Testis (tissue), 2 donors: ENCODE measurements at regions not wholly inside any gene's neighbourhood (a gene's known extent, or its start where the extent isn't known, plus 50 kb on each side); places are given as distances from the start of the nearest gene placed in this dataset.
A peak's percentile ranks its signal among the peaks of the same experiment; 100 is the strongest.

ENCODE experiments used
- DNase-seq: peaks from one replicate; pipeline ENCODE4 v3.0.0-alpha.2; 2019
- H3K27ac ChIP-seq, 2 donors: fragments of 200-600 bp; sonication (generic); one replicate each; pipeline ENCODE4 v1.5.1; 2019
- H3K27me3 ChIP-seq: fragments of 200-600 bp; sonication (generic); one replicate; pipeline ENCODE4 v1.5.1; 2019
- H3K36me3 ChIP-seq: fragments of 200-600 bp; sonication (generic); one replicate; pipeline ENCODE4 v1.5.1; 2017; ENCODE audit warnings: low read depth; ENCODE audit errors: missing control alignments
- H3K4me1 ChIP-seq: fragments of 200-600 bp; sonication (generic); one replicate; pipeline ENCODE4 v1.5.1; 2019
- H3K4me3 ChIP-seq, 2 donors: fragments of 200-600 bp; sonication (generic); one replicate each; pipeline ENCODE4 v1.5.1; 2017 to 2019
- H3K9me3 ChIP-seq: fragments of 200-600 bp; sonication (generic); one replicate; pipeline ENCODE4 v1.5.1; 2017
- POLR2A ChIP-seq: fragments of 450-650 bp; IDR thresholded peaks from one replicate; pipeline ENCODE4 v1.6.1; 2017; ENCODE audit warnings: antibody characterized with exemption, mild to moderate bottlenecking, moderate library complexity
- WGBS, 2 donors: methylation state at CpG; one replicate each; pipeline ENCODE4 v1.1.5; 2018; 5-methylcytosine and 5-hydroxymethylcytosine counted together
- intact Hi-C: fragments of 100-400 bp; cut with DNase I; formaldehyde crosslinking; loops from one replicate; pipeline ENCODE4 v1.15.1; 2023; ENCODE audit warnings: low total_unique reads
- TF ChIP-seq, protein P1 (sequence below), 3 experiments: fragments of 450-650 bp in 2 of 3; fragments of 200-600 bp in 1 of 3; sonication (generic) in 1 of 3; IDR thresholded peaks; one replicate each; pipeline ENCODE4 v1.5.1; 2016 to 2019; ENCODE audit warnings: antibody characterized with exemption in 3 of 3, mild to moderate bottlenecking in 2 of 3, moderate library complexity in 1 of 3

DNA sequence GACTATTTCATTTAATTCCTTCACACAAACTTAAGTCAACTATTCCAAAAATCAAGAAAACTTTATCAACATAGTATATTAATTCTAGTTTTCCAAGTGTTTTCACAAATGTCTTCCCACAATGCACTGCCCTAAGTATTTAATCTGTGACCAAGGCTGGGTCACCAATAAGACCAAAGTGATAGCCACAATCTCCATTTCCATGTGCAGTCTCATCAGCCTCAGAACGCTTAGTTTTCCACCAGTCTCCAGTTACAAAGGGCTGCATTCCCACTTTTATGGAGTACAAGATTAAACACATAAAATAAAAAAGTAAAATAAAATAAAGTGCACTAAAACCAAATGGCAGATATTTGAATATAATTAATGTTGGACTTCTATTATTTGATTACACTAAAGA is 371.6 kb upstream of the CCNH start:
- Histone ChIP-seq H3K4me1 (no peaks in the 10 kb centered on the region), H3K27ac (no peak overlapping the region), H3K27me3 (no peaks in the 10 kb centered on the region), H3K36me3 (no peaks in the 10 kb centered on the region), H3K9me3 (no peaks in the 10 kb centered on the region), H3K4me3 (no peak overlapping the region)
- intact Hi-C loops, result loop anchor here (10.0 kb wide), 1 partner anchor 900 kb away; no protein-coding TSS in a partner anchor
- TF ChIP-seq POLR2A, result no peak
- TF ChIP-seq, protein P1, sequence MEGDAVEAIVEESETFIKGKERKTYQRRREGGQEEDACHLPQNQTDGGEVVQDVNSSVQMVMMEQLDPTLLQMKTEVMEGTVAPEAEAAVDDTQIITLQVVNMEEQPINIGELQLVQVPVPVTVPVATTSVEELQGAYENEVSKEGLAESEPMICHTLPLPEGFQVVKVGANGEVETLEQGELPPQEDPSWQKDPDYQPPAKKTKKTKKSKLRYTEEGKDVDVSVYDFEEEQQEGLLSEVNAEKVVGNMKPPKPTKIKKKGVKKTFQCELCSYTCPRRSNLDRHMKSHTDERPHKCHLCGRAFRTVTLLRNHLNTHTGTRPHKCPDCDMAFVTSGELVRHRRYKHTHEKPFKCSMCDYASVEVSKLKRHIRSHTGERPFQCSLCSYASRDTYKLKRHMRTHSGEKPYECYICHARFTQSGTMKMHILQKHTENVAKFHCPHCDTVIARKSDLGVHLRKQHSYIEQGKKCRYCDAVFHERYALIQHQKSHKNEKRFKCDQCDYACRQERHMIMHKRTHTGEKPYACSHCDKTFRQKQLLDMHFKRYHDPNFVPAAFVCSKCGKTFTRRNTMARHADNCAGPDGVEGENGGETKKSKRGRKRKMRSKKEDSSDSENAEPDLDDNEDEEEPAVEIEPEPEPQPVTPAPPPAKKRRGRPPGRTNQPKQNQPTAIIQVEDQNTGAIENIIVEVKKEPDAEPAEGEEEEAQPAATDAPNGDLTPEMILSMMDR (IDR thresholded peaks at IDR 0.05), result no peak
- 81 to 86% methylated on average over 1 of the region's 1 CpG for WGBS, 2 donors
- DNase-seq, result no peak

DNA sequence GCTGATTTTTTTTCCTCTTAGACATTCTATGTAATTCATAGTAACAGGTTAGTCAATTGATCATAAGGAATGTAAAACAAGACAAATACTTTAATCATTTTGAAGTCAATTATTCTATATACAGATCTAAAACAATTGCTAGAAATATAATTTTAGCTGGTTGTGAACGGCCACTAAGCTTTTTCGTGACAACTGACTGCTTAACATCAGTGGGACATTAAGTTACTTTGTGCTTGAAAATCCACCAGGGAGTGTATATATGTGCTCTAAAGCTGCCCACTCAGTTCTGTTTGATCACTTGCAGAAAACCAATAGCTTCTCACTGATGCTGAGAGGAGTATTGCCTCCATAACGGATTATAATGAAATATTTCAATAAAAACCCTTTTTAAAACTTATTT is 370.2 kb upstream of the CCNH start:
- H3K36me3 ChIP-seq, result no peaks in the 10 kb centered on the region
- intact Hi-C loops, result loop anchor here (10.0 kb wide), 1 partner anchor 902 kb away; no protein-coding TSS in a partner anchor
- no peaks in the 10 kb centered on the region for H3K27me3 ChIP-seq
- no peak overlapping the region for H3K27ac ChIP-seq
- TF ChIP-seq, protein P1 (IDR thresholded peaks at IDR 0.05), result no peak
- no peak for TF ChIP-seq POLR2A
- H3K9me3 ChIP-seq, result no peaks in the 10 kb centered on the region
- 79 to 84% methylated on average over 3 of the region's 3 CpGs for WGBS, 2 donors
- no peak for DNase-seq
- H3K4me1 ChIP-seq, result no peaks in the 10 kb centered on the region
- H3K4me3 ChIP-seq, result no peak overlapping the region

DNA sequence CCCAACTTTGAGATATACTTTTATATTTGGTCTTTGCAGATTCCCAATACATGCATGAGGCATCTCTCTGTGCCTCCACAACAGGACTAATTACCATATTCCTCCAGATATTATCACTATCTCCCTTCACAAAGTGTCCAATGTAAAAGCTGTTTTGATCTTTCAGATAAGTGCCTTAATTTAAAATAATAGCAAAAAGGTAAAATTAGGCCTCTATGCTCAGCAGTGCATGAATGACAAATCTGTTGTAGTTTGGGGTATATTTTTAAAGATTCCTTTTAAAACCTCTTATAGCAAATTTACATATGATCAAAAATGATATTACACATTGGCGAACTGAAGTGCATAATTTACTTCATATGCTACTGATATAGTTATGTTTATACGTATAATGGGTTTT is 369.2 kb upstream of the CCNH start:
- TF ChIP-seq, protein P1 (IDR thresholded peaks at IDR 0.05), result no peak
- TF ChIP-seq POLR2A, result no peak
- DNase-seq, result no peak
- H3K4me3 ChIP-seq, result no peak overlapping the region
- no peaks in the 10 kb centered on the region for H3K9me3 ChIP-seq
- H3K36me3 ChIP-seq, result no peaks in the 10 kb centered on the region
- H3K27me3 ChIP-seq, result no peaks in the 10 kb centered on the region
- WGBS, 2 donors, result 90 to 95% methylated on average over 2 of the region's 2 CpGs
- H3K27ac ChIP-seq, result no peak overlapping the region
- intact Hi-C loops, result loop anchor here (10.0 kb wide), 1 partner anchor 903 kb away; no protein-coding TSS in a partner anchor
- H3K4me1 ChIP-seq, result no peaks in the 10 kb centered on the region

DNA sequence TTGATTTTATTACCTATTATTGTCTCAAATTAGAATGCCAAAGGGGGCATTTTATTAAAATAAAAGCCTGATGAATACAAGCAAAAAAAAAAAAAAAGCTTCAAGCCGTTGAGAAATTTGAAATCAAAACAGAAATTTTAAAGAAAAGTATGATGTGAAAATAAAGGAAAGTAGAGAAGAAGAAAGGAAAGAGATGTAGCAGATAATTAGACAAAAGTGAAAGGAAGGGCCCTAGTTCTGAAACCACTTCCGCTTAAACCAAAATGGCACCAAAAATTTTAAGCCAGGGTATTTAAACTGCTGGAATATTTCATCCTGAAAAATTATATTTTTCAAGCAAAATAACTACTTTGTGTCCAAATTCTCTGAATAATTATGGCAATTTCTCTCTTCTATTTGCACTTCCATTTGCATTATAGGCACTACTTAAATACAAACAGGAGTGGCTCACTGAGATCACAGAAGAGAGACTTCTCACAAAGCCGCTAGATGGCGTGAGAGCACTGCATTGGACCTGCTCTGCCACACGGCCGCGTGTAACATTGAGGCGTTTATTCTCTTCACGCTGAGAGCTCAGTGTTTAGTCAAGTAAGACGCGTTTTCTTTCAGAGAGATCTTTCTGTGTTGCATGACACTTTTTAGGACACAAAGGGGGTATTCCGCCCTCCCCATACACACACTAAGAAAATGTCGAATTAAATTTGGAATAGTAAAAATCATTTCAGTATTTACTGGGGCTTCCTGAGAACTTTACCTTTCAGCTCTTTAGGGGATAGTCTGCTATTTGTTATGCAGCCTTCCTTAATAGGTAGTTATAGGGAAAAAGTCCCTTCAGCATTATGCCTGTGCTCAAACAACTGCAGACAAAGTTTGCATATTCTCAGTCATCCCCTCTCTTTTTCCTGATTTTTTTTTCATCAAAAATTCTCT is 368.4 kb upstream of the CCNH start:
- WGBS, 2 donors, result 7 to 9% methylated on average over 13 of the region's 13 CpGs
- intact Hi-C loops, result loop anchor here (10.0 kb wide), 1 partner anchor 904 kb away; no protein-coding TSS in a partner anchor
- Histone ChIP-seq H3K36me3 (no peaks in the 10 kb centered on the region), H3K4me1 (no peaks in the 10 kb centered on the region), H3K27me3 (no peaks in the 10 kb centered on the region), H3K4me3 (no peak overlapping the region), H3K9me3 (no peaks in the 10 kb centered on the region), H3K27ac (no peak overlapping the region)
- peak; percentile 89 for DNase-seq
- TF ChIP-seq, protein P1 (IDR thresholded peaks at IDR 0.05), result peak; percentile 68 to 86 (median 70)
- no peak for TF ChIP-seq POLR2A
